Pancreas (tissue), 10 donors: ENCODE measurements at regions not wholly inside any gene's neighbourhood (a gene's known extent, or its start where the extent isn't known, plus 50 kb on each side); places are given as distances from the start of the nearest gene placed in this dataset.

Experiments used
- ATAC-seq, 4 donors: fragments of 200-7000 bp; cut with Tn5 transposase; one replicate each; pipeline versions ENCODE4 v1.8.0 to v1.9.1; 2020; ENCODE audit warnings: mild to moderate bottlenecking in 4 of 4, moderate library complexity in 4 of 4
- DNase-seq, 6 donors: peaks; one replicate each; pipeline ENCODE4 v3.0.0-alpha.2; 2020
- FAIRE-seq: peaks from 2 replicates; lab custom pipeline; 2012; peaks lifted over from hg19 to GRCh38; lab: Jason Lieb, UNC
- H3K27ac ChIP-seq, 4 donors: fragments of 200-600 bp; sonication (generic); 1 replicate in 3 of 4; 2 replicates in 1 of 4; pipeline versions ENCODE4 v1.5.0 to v1.8.0; 2020
- H3K27me3 ChIP-seq, 4 donors: fragments of 200-600 bp; one replicate each; pipeline ENCODE4 v1.8.0; 2021
- H3K36me3 ChIP-seq, 3 donors: fragments of 200-600 bp; sonication (generic) in 1 of 3; one replicate each; pipeline versions ENCODE4 v1.5.0 to v1.8.0; 2020 to 2021
- H3K4me1 ChIP-seq, 3 donors: fragments of 200-600 bp; one replicate each; pipeline ENCODE4 v1.8.0; 2021
- H3K4me3 ChIP-seq, 4 donors: fragments of 200-600 bp; sonication (generic) in 2 of 4; one replicate each; pipeline versions ENCODE4 v1.5.0 to v1.8.0; 2020 to 2021
- H3K9me3 ChIP-seq, 4 donors: fragments of 200-600 bp; one replicate each; pipeline ENCODE4 v1.8.0; 2021
- WGBS, 2 donors: extraction: QIAGEN DNeasy Blood & Tissue Kit; methylation state at CpG; one replicate each; pipeline ENCODE4 v1.1.7; 2013; 5-methylcytosine and 5-hydroxymethylcytosine counted together
- intact Hi-C, 3 donors: fragments of 100-400 bp; cut with DNase I; formaldehyde crosslinking; loops; one replicate each; pipeline versions ENCODE4 v1.11.1 to v1.14.2; 2022
- TF ChIP-seq, protein P1 (sequence below), 4 donors: fragments of 200-600 bp; sonication (generic) in 3 of 4; IDR thresholded peaks; one replicate each; pipeline versions ENCODE4 v1.5.0 to v1.8.0; 2021; ENCODE audit warnings: antibody characterized with exemption in 4 of 4
- donor health status: healthy with polysubstance abuse.
- donor health status: DM: no; HTN: no; CAD: no; lungs with moderate emphysema.
- donor health status: DM: no; HTN: no; CAD: no.
- donor health status: control.
- donor health status: control.
- donor health status: Bipolar disorder and iron deficiency.
- donor health status: DM: yes; HTN: yes; CAD: no.
- donor health status: DM: no; HTN: no; CAD: no.
- donor health status: DM: no; HTN: no; CAD: no.
- donor health status: DM: yes; HTN: yes; CAD: no.

- H3K4me1 ChIP-seq: no peaks in the 10 kb centered on the region
- H3K27me3 ChIP-seq: no peaks in the 10 kb centered on the region
- no peaks in the 10 kb centered on the region for H3K36me3 ChIP-seq
- WGBS, 2 donors: 77 to 82% methylated on average over 3 of the region's 3 CpGs
- no peaks in the 10 kb centered on the region for H3K9me3 ChIP-seq
- no peak overlapping the region for H3K4me3 ChIP-seq
- DNase-seq: no peak
- no peak overlapping the region for H3K27ac ChIP-seq
- intact Hi-C loops: no loop called here
- no peak for ATAC-seq
- TF ChIP-seq, protein P1, sequence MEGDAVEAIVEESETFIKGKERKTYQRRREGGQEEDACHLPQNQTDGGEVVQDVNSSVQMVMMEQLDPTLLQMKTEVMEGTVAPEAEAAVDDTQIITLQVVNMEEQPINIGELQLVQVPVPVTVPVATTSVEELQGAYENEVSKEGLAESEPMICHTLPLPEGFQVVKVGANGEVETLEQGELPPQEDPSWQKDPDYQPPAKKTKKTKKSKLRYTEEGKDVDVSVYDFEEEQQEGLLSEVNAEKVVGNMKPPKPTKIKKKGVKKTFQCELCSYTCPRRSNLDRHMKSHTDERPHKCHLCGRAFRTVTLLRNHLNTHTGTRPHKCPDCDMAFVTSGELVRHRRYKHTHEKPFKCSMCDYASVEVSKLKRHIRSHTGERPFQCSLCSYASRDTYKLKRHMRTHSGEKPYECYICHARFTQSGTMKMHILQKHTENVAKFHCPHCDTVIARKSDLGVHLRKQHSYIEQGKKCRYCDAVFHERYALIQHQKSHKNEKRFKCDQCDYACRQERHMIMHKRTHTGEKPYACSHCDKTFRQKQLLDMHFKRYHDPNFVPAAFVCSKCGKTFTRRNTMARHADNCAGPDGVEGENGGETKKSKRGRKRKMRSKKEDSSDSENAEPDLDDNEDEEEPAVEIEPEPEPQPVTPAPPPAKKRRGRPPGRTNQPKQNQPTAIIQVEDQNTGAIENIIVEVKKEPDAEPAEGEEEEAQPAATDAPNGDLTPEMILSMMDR (IDR thresholded peaks at IDR 0.05): no peak
- no peak for FAIRE-seq
Measured at GRCh38 chr11:131092469-131092868, 176.2 kb upstream of the SNX19 start.

DNA sequence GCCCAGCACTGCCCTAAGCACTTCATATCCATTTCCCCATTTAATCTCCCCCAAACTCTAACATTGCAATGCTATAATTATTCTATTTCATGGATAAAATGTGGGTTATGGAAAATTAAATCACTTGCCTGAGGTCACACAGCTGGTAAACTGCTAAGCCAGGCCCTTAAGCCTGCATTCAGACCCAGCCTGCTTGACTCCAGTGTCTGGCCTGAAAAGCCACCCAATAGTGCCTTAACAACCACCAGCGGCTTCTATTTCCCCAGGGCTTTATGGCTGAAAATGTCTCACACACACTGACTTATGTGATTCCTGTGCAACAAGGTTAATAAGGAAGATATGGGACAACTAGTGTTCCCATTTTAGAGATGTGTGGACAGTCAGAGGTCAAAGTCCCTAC, 178.5 kb upstream of the SNX19 start:
- H3K36me3 ChIP-seq: no peaks in the 10 kb centered on the region
- intact Hi-C loops: no loop called here
- WGBS, 2 donors: 83 to 91% methylated on average over 1 of the region's 1 CpG
- H3K9me3 ChIP-seq: no peaks in the 10 kb centered on the region
- no peaks in the 10 kb centered on the region for H3K27me3 ChIP-seq
- TF ChIP-seq, protein P1 (IDR thresholded peaks at IDR 0.05): no peak
- FAIRE-seq (no peak), DNase-seq (no peak), ATAC-seq (no peak)
- no peak overlapping the region for H3K4me3 ChIP-seq
- no peaks in the 10 kb centered on the region for H3K4me1 ChIP-seq
- H3K27ac ChIP-seq: no peak overlapping the region

DNA sequence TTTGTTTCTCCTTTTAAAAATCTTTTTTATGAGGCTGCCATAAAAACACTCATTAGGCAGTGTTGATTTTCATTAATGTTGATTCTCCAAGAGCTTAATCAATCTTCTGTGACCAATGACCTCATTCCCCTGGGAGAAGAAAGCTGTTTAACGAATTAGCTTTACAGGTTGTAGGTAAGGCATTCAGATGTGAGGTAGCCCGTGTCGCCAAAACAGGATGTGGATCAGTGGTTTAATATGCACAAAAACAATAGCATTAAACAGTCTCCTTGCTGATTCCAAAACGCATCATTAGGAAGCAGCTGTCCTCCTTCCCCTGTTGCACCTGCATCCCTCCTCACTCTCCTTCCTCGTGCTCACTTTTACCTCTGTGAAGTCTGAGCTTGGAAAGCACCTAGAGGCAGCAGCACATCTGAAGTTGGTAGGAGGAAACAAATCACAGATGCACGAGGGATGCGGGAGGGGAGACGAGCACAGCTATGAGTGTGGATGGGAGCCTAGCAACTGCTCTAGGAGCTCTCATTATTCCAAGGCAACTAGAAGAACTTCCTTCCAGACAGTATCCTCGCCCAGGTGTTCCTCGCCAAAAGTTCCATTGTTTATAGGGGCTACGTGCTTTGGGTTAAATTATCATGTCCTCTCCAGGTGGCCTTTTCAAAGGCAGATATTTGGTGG, 179.4 kb upstream of the SNX19 start:
- no peak for FAIRE-seq
- H3K9me3 ChIP-seq: no peaks in the 10 kb centered on the region
- 44 to 59% methylated on average over 11 of the region's 11 CpGs for WGBS, 2 donors

GRCh38 chr11:131099013-131099412, 182.7 kb upstream of the SNX19 start:
- intact Hi-C loops: no loop called here
- ATAC-seq: no peak
- 50 to 55% methylated on average over 6 of the region's 6 CpGs for WGBS, 2 donors
- TF ChIP-seq, protein P1 (IDR thresholded peaks at IDR 0.05): no peak
- FAIRE-seq: no peak
- Histone ChIP-seq H3K9me3 (no peaks in the 10 kb centered on the region), H3K27me3 (no peaks in the 10 kb centered on the region), H3K4me3 (no peak overlapping the region), H3K27ac (no peak overlapping the region), H3K36me3 (no peaks in the 10 kb centered on the region), H3K4me1 (no peaks in the 10 kb centered on the region)
- DNase-seq: no peak

More for the DNA sequence above, 179.4 kb upstream of the SNX19 start:
- H3K4me1 ChIP-seq: no peaks in the 10 kb centered on the region
- ATAC-seq (no peak), DNase-seq (no peak)
- H3K27me3 ChIP-seq: no peaks in the 10 kb centered on the region
- TF ChIP-seq, protein P1 (IDR thresholded peaks at IDR 0.05): no peak
- H3K36me3 ChIP-seq: no peaks in the 10 kb centered on the region
- H3K27ac ChIP-seq: no peak overlapping the region
- intact Hi-C loops: no loop called here
- H3K4me3 ChIP-seq: no peak overlapping the region

- 10 to 16% methylated on average over 1 of the region's 1 CpG for WGBS, 2 donors
- no peak overlapping the region for H3K4me3 ChIP-seq
- no peaks in the 10 kb centered on the region for H3K4me1 ChIP-seq
- H3K9me3 ChIP-seq: no peaks in the 10 kb centered on the region
- FAIRE-seq: no peak
- no peak for ATAC-seq
- intact Hi-C loops: no loop called here
- H3K27ac ChIP-seq: no peak overlapping the region
- no peaks in the 10 kb centered on the region for H3K36me3 ChIP-seq
- TF ChIP-seq, protein P1 (IDR thresholded peaks at IDR 0.05): no peak
- no peak for DNase-seq
- no peaks in the 10 kb centered on the region for H3K27me3 ChIP-seq
Measured at GRCh38 chr11:131099746-131100145, 183.5 kb upstream of the SNX19 start.
